ENCODE measurements at regions not wholly inside any gene's neighbourhood (a gene's known extent, or its start where the extent isn't known, plus 50 kb on each side); places are given as distances from the start of the nearest gene placed in this dataset.

GRCh38 chr11:25655636-25656035, 676.3 kb upstream of the ANO3 start:
- no peak overlapping the region for H3K4me3 ChIP-seq (replicated peaks in 1 of 2; ENCODE audit: low read depth in 2 of 2, low read length in 2 of 2)
- DNase-seq (ENCODE audit: low read depth in 2 of 2) = no peak
- TF ChIP-seq, protein P1, sequence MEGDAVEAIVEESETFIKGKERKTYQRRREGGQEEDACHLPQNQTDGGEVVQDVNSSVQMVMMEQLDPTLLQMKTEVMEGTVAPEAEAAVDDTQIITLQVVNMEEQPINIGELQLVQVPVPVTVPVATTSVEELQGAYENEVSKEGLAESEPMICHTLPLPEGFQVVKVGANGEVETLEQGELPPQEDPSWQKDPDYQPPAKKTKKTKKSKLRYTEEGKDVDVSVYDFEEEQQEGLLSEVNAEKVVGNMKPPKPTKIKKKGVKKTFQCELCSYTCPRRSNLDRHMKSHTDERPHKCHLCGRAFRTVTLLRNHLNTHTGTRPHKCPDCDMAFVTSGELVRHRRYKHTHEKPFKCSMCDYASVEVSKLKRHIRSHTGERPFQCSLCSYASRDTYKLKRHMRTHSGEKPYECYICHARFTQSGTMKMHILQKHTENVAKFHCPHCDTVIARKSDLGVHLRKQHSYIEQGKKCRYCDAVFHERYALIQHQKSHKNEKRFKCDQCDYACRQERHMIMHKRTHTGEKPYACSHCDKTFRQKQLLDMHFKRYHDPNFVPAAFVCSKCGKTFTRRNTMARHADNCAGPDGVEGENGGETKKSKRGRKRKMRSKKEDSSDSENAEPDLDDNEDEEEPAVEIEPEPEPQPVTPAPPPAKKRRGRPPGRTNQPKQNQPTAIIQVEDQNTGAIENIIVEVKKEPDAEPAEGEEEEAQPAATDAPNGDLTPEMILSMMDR (IDR thresholded peaks at IDR 0.05; ENCODE audit: low read depth, low read length) = no peak

DNA sequence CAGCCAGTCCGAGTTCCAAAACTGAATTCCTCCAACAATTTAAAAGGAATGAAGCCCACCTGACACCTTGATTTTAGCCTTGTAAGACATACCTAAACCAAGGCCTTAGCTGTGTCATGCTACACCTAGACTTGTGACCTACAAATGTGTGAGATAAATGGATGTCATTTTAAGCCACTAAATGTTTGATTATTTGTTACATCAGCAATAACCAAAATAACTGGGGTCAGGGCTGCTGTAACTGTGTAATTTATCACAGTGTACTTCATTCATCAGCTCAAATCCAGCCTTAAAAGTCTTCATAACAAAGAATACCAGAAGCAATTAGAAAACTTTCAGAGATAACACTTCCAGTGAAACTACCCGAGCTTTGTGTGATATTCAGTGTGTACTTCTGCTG, 673.0 kb upstream of the ANO3 start:
- no peak for DNase-seq (ENCODE audit: low read depth in 2 of 2)
- TF ChIP-seq, protein P1 (IDR thresholded peaks at IDR 0.05; ENCODE audit: low read depth, low read length) = no peak
- no peak overlapping the region for H3K4me3 ChIP-seq (replicated peaks in 1 of 2; ENCODE audit: low read depth in 2 of 2, low read length in 2 of 2)

- TF ChIP-seq, protein P1 (IDR thresholded peaks at IDR 0.05; ENCODE audit: low read depth, low read length) = no peak
- DNase-seq (ENCODE audit: low read depth in 2 of 2) = no peak
Observed at GRCh38 chr11:25659706-25660105, 672.2 kb upstream of the ANO3 start.

GRCh38 chr11:25667871-25668270, 664.1 kb upstream of the ANO3 start:
- DNase-seq (ENCODE audit: low read depth in 2 of 2) = no peak
- no peak overlapping the region for H3K4me3 ChIP-seq (replicated peaks in 1 of 2; ENCODE audit: low read depth in 2 of 2, low read length in 2 of 2)
- TF ChIP-seq, protein P1 (IDR thresholded peaks at IDR 0.05; ENCODE audit: low read depth, low read length) = no peak

More at GRCh38 chr11:25659706-25660105, 672.2 kb upstream of the ANO3 start:
- no peak overlapping the region for H3K4me3 ChIP-seq (replicated peaks in 1 of 2; ENCODE audit: low read depth in 2 of 2, low read length in 2 of 2)

DNA sequence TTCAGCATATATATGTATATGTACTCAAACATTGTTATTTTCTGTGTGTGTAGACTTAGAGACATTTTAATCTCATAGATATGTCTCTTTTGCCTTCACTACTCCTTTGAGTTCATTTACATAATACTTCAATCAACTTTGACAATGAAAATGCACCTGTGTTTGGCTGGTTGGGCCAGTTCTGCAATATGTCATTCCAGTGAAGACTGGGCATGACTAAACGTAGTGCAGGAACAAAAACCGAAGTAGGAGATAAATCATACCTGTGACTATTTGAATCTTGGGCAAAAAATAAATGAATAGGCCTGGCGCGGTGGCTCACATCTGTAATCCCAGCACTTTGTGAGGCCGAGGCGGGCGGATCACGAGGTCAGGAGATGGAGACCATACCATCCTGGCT, 640.0 kb upstream of the ANO3 start:
- H3K4me3 ChIP-seq (replicated peaks in 1 of 2; ENCODE audit: low read depth in 2 of 2, low read length in 2 of 2) = no peak overlapping the region
- TF ChIP-seq, protein P1 (IDR thresholded peaks at IDR 0.05; ENCODE audit: low read depth, low read length) = no peak
- DNase-seq (ENCODE audit: low read depth in 2 of 2) = no peak

DNA sequence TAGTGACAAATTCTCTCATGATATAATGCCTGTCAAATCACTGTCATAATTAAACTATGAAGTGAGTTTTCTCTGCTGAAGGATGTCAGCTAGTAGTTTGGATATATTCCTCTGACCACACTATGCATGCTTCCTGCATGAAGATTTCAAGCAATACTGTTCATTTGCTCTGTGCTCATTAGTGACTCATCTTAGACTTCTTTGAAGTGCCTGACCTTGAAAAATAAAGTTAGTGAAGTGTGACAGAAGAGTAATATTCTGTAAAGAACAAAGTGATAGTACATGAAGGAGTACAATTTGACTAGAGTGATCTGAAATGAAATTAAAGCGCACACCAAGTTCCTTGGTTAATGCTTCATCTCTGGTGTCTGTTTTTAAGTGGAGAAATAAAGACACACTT, 629.5 kb upstream of the ANO3 start:
- DNase-seq (ENCODE audit: low read depth in 2 of 2) = no peak
- TF ChIP-seq, protein P1 (IDR thresholded peaks at IDR 0.05; ENCODE audit: low read depth, low read length) = no peak
- no peak overlapping the region for H3K4me3 ChIP-seq (replicated peaks in 1 of 2; ENCODE audit: low read depth in 2 of 2, low read length in 2 of 2)

- H3K4me3 ChIP-seq (replicated peaks in 1 of 2; ENCODE audit: low read depth in 2 of 2, low read length in 2 of 2) = no peak overlapping the region
- DNase-seq (ENCODE audit: low read depth in 2 of 2) = peak in 1 of 2 donors; percentile 5
- TF ChIP-seq, protein P1 (IDR thresholded peaks at IDR 0.05; ENCODE audit: low read depth, low read length) = no peak
Observed at GRCh38 chr11:25710975-25711374, 621.0 kb upstream of the ANO3 start.
